ENCODE measurements at regions not wholly inside any gene's neighbourhood (a gene's known extent, or its start where the extent isn't known, plus 50 kb on each side); places are given as distances from the start of the nearest gene placed in this dataset.

GRCh38 chr20:11564491-11564890 is 353.2 kb upstream of the BTBD3 start:
- no peak overlapping the region for H3K4me3 Mint-ChIP-seq (ENCODE audit: unreplicated experiment)
- no peaks in the 10 kb centered on the region for H3K36me3 Mint-ChIP-seq (ENCODE audit: low read depth)
- DNase-seq (ENCODE audit: low spot score) = no peak
- no peak overlapping the region for H3K27ac Mint-ChIP-seq (ENCODE audit: unreplicated experiment)
- H3K9me3 Mint-ChIP-seq (ENCODE audit: low read depth) = peaks cover 4% of the 10 kb centered on the region
- H3K4me1 Mint-ChIP-seq (ENCODE audit: low read depth) = no peaks in the 10 kb centered on the region
- no peak for TF ChIP-seq CTCF (IDR thresholded peaks at IDR 0.05)
- H3K27me3 Mint-ChIP-seq (ENCODE audit: low read depth) = peaks cover 7% of the 10 kb centered on the region

GRCh38 chr20:11569163-11569562 is 348.5 kb upstream of the BTBD3 start:
- Mint-ChIP-seq H3K27me3 (ENCODE audit: low read depth) (peaks cover 7% of the 10 kb centered on the region), H3K4me1 (ENCODE audit: low read depth) (no peaks in the 10 kb centered on the region), H3K9me3 (ENCODE audit: low read depth) (peaks cover 4% of the 10 kb centered on the region), H3K4me3 (ENCODE audit: unreplicated experiment) (no peak overlapping the region), H3K36me3 (ENCODE audit: low read depth) (no peaks in the 10 kb centered on the region), H3K27ac (ENCODE audit: unreplicated experiment) (no peak overlapping the region)
- TF ChIP-seq CTCF (IDR thresholded peaks at IDR 0.05) = no peak
- no peak for DNase-seq (ENCODE audit: low spot score)

GRCh38 chr20:11573507-11573906 is 344.2 kb upstream of the BTBD3 start:
- Mint-ChIP-seq H3K27me3 (ENCODE audit: low read depth) (peaks cover 10% of the 10 kb centered on the region), H3K4me1 (ENCODE audit: low read depth) (no peaks in the 10 kb centered on the region), H3K36me3 (ENCODE audit: low read depth) (no peaks in the 10 kb centered on the region), H3K4me3 (ENCODE audit: unreplicated experiment) (no peak overlapping the region), H3K9me3 (ENCODE audit: low read depth) (no peaks in the 10 kb centered on the region), H3K27ac (ENCODE audit: unreplicated experiment) (no peak overlapping the region)
- TF ChIP-seq CTCF (IDR thresholded peaks at IDR 0.05) = no peak
- DNase-seq (ENCODE audit: low spot score) = no peak

GRCh38 chr20:11581271-11581670 is 336.4 kb upstream of the BTBD3 start:
- no peaks in the 10 kb centered on the region for H3K36me3 Mint-ChIP-seq (ENCODE audit: low read depth)
- H3K4me1 Mint-ChIP-seq (ENCODE audit: low read depth) = no peaks in the 10 kb centered on the region
- H3K4me3 Mint-ChIP-seq (ENCODE audit: unreplicated experiment) = no peak overlapping the region
- no peak for DNase-seq (ENCODE audit: low spot score)
- no peaks in the 10 kb centered on the region for H3K9me3 Mint-ChIP-seq (ENCODE audit: low read depth)
- H3K27me3 Mint-ChIP-seq (ENCODE audit: low read depth) = peaks cover 1% of the 10 kb centered on the region
- H3K27ac Mint-ChIP-seq (ENCODE audit: unreplicated experiment) = no peak overlapping the region
- no peak for TF ChIP-seq CTCF (IDR thresholded peaks at IDR 0.05)

- Mint-ChIP-seq H3K27ac (ENCODE audit: unreplicated experiment) (no peak overlapping the region), H3K36me3 (ENCODE audit: low read depth) (no peaks in the 10 kb centered on the region), H3K27me3 (ENCODE audit: low read depth) (peaks cover 1% of the 10 kb centered on the region), H3K4me1 (ENCODE audit: low read depth) (no peaks in the 10 kb centered on the region), H3K9me3 (ENCODE audit: low read depth) (no peaks in the 10 kb centered on the region), H3K4me3 (ENCODE audit: unreplicated experiment) (no peak overlapping the region)
- DNase-seq (ENCODE audit: low spot score) = no peak
- TF ChIP-seq CTCF (IDR thresholded peaks at IDR 0.05) = no peak
These were observed 335.6 kb upstream of the BTBD3 start for GRCh38 chr20:11582060-11582459.
